Right atrium auricular region (tissue), 2 donors: ENCODE measurements at regions not wholly inside any gene's neighbourhood (a gene's known extent, or its start where the extent isn't known, plus 50 kb on each side); places are given as distances from the start of the nearest gene placed in this dataset.
A peak's percentile ranks its signal among the peaks of the same experiment; 100 is the strongest.

Experiments used
- DNase-seq: peaks from one replicate; pipeline ENCODE4 v3.0.0-alpha.2; 2019; ENCODE audit warnings: low spot score
- H3K27ac ChIP-seq, 2 donors: fragments of 200-600 bp; sonication (generic); 1 replicate in 1 of 2; 2 replicates in 1 of 2; pipeline ENCODE4 v1.5.1; 2016 to 2019
- H3K27me3 ChIP-seq, 2 donors: fragments of 200-600 bp; sonication (generic); one replicate each; pipeline versions ENCODE4 v1.5.1 to v1.6.0; 2017 to 2019
- H3K36me3 ChIP-seq: fragments of 200-600 bp; sonication (generic); one replicate; pipeline ENCODE4 v1.5.1; 2016
- H3K4me1 ChIP-seq, 2 donors: fragments of 200-600 bp; sonication (generic); one replicate each; pipeline versions ENCODE4 v1.5.1 to v1.6.0; 2017 to 2019
- H3K4me3 ChIP-seq, 2 donors: fragments of 200-600 bp; sonication (generic); 1 replicate in 1 of 2; 2 replicates in 1 of 2; pipeline ENCODE4 v1.5.1; 2017 to 2019; ENCODE audit warnings: mild to moderate bottlenecking in 1 of 2, moderate library complexity in 1 of 2
- H3K9me3 ChIP-seq, 2 donors: fragments of 200-600 bp; sonication (generic); one replicate each; pipeline ENCODE4 v1.5.1; 2019
- TF ChIP-seq, protein P1 (sequence below), 2 donors: fragments of 200-600 bp; sonication (generic); IDR thresholded peaks; one replicate each; pipeline ENCODE4 v1.5.1; 2019; ENCODE audit warnings: antibody characterized with exemption in 2 of 2

GRCh38 chr13:47454986-47455385, 546.1 kb downstream of the SUCLA2 start:
- no peaks in the 10 kb centered on the region for H3K4me1 ChIP-seq
- no peak for DNase-seq
- no peak overlapping the region for H3K27ac ChIP-seq
- H3K27me3 ChIP-seq: no peaks in the 10 kb centered on the region
- H3K36me3 ChIP-seq: no peaks in the 10 kb centered on the region
- TF ChIP-seq, protein P1, sequence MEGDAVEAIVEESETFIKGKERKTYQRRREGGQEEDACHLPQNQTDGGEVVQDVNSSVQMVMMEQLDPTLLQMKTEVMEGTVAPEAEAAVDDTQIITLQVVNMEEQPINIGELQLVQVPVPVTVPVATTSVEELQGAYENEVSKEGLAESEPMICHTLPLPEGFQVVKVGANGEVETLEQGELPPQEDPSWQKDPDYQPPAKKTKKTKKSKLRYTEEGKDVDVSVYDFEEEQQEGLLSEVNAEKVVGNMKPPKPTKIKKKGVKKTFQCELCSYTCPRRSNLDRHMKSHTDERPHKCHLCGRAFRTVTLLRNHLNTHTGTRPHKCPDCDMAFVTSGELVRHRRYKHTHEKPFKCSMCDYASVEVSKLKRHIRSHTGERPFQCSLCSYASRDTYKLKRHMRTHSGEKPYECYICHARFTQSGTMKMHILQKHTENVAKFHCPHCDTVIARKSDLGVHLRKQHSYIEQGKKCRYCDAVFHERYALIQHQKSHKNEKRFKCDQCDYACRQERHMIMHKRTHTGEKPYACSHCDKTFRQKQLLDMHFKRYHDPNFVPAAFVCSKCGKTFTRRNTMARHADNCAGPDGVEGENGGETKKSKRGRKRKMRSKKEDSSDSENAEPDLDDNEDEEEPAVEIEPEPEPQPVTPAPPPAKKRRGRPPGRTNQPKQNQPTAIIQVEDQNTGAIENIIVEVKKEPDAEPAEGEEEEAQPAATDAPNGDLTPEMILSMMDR (IDR thresholded peaks at IDR 0.05): no peak
- H3K9me3 ChIP-seq: no peaks in the 10 kb centered on the region
- no peak overlapping the region for H3K4me3 ChIP-seq

DNA sequence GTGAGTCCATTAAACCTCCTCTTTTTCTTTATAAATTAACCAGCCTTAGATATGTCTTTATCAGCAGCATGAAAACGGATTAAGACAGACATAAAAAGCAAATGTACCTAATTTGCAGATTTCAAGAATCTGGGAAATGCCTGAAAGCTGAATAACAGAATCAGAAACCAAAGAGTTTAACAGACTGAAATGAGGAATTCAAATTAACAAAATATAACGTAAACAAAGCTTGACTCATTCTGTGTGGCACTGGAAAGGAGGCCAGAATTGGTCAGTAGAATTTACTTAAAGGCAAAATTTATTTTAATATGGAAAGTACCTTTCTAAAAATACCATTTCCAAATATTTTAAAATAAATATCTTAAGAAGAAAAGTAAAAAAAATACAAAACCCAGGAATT, 540.6 kb upstream of the HTR2A start:
- TF ChIP-seq, protein P1 (IDR thresholded peaks at IDR 0.05): no peak
- no peak for DNase-seq
- no peaks in the 10 kb centered on the region for H3K36me3 ChIP-seq

DNA sequence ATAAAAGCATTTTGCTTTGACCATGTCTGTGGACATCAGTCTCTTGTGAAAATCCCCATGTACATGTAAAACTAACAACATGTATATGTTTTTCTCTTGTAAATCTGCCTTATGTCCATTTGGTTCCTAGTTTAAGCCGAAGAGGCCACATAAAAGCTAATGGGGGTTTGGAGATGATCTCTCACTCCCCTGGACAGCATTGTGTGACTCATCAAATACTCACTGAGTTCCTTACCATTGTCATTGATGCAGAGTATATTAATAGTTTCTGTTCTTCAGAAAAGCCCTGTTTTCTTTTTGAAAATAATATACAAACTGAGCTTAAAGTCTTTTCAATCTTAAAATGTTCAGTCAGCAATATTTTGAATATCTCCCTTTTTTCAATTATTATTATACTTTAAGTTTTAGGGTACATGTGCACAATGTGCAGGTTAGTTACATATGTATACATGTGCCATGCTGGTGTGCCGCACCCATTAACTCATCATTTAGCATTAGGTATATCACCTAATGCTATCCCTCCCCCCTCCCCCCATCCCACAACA, 536.7 kb upstream of the HTR2A start:
- Histone ChIP-seq H3K27me3 (no peaks in the 10 kb centered on the region), H3K4me1 (no peaks in the 10 kb centered on the region), H3K27ac (no peak overlapping the region), H3K9me3 (no peaks in the 10 kb centered on the region), H3K36me3 (no peaks in the 10 kb centered on the region), H3K4me3 (no peak overlapping the region)
- TF ChIP-seq, protein P1 (IDR thresholded peaks at IDR 0.05): no peak
- DNase-seq: no peak

More for the DNA sequence above, 540.6 kb upstream of the HTR2A start:
- no peak overlapping the region for H3K4me3 ChIP-seq
- no peak overlapping the region for H3K27ac ChIP-seq
- H3K4me1 ChIP-seq: no peaks in the 10 kb centered on the region
- H3K27me3 ChIP-seq: no peaks in the 10 kb centered on the region
- H3K9me3 ChIP-seq: no peaks in the 10 kb centered on the region

GRCh38 chr13:47426126-47426849, 529.4 kb upstream of the HTR2A start:
- H3K36me3 ChIP-seq: no peaks in the 10 kb centered on the region
- peak; percentile 61 for DNase-seq
- peak overlapping the region; percentile 8 to 73 for H3K27ac ChIP-seq
- no peaks in the 10 kb centered on the region for H3K9me3 ChIP-seq
- H3K4me1 ChIP-seq: peaks cover 0 to 4% of the 10 kb centered on the region in 2 donors
- no peak overlapping the region for H3K4me3 ChIP-seq
- TF ChIP-seq, protein P1 (IDR thresholded peaks at IDR 0.05): no peak
- no peaks in the 10 kb centered on the region for H3K27me3 ChIP-seq

- H3K27ac ChIP-seq: no peak overlapping the region
Observed at GRCh38 chr13:47421525-47421924, 524.7 kb upstream of the HTR2A start.

More at GRCh38 chr13:47421525-47421924, 524.7 kb upstream of the HTR2A start:
- no peaks in the 10 kb centered on the region for H3K9me3 ChIP-seq
- H3K4me3 ChIP-seq: no peak overlapping the region
- peaks cover 0 to 4% of the 10 kb centered on the region in 2 donors for H3K4me1 ChIP-seq
- no peaks in the 10 kb centered on the region for H3K27me3 ChIP-seq
- H3K36me3 ChIP-seq: no peaks in the 10 kb centered on the region
- no peak for DNase-seq
- TF ChIP-seq, protein P1 (IDR thresholded peaks at IDR 0.05): no peak
